Lung (tissue), 11 donors: ENCODE measurements at regions not wholly inside any gene's neighbourhood (a gene's known extent, or its start where the extent isn't known, plus 50 kb on each side); places are given as distances from the start of the nearest gene placed in this dataset.

Experiments used
- ATAC-seq: fragments of 200-7000 bp; cut with Tn5 transposase; one replicate; pipeline ENCODE4 v1.9.1; 2020; ENCODE audit warnings: moderate number of reproducible peaks; ENCODE audit not compliant: insufficient read depth, low FRiP score
- DNase-seq, 3 donors: peaks; one replicate each; pipeline ENCODE4 v3.0.0-alpha.2; 2013 to 2017
- H3K27ac ChIP-seq, 2 donors: one replicate each; pipeline ENCODE4 v1.5.1; 2013; ENCODE audit warnings: mild to moderate bottlenecking in 2 of 2, moderate library complexity in 2 of 2, control low read depth in 1 of 2, inconsistent platforms in 1 of 2, low read depth in 1 of 2, low read length in 1 of 2
- H3K27me3 ChIP-seq, 3 donors: one replicate each; pipeline ENCODE4 v1.5.1; 2013; ENCODE audit warnings: low read length in 2 of 3; ENCODE audit not compliant: control insufficient read depth in 3 of 3, insufficient read depth in 3 of 3
- H3K36me3 ChIP-seq, 4 donors: one replicate each; pipeline ENCODE4 v1.5.1; 2013; ENCODE audit warnings: low read length in 4 of 4, mild to moderate bottlenecking in 1 of 4, moderate library complexity in 1 of 4; ENCODE audit not compliant: control insufficient read depth in 4 of 4, insufficient read depth in 4 of 4
- H3K4me1 ChIP-seq, 5 donors: one replicate each; pipeline ENCODE4 v1.5.1; 2013; ENCODE audit warnings: low read length in 5 of 5, mild to moderate bottlenecking in 2 of 5, moderate library complexity in 1 of 5; ENCODE audit not compliant: control insufficient read depth in 5 of 5, insufficient read depth in 5 of 5
- H3K4me3 ChIP-seq: one replicate; pipeline ENCODE4 v1.5.1; 2013; ENCODE audit warnings: mild to moderate bottlenecking, control low read depth, moderate library complexity
- H3K9ac ChIP-seq, 2 donors: one replicate each; pipeline ENCODE4 v1.5.1; 2013; ENCODE audit warnings: low read length in 2 of 2, control low read depth in 1 of 2; ENCODE audit not compliant: insufficient read depth in 1 of 2
- H3K9me3 ChIP-seq, 4 donors: one replicate each; pipeline ENCODE4 v1.5.1; 2013; ENCODE audit warnings: low read length in 3 of 4, mild to moderate bottlenecking in 1 of 4, moderate library complexity in 1 of 4; ENCODE audit not compliant: control insufficient read depth in 4 of 4, insufficient read depth in 3 of 4
- WGBS, 2 donors: extraction: QIAGEN DNeasy Blood & Tissue Kit; methylation state at CpG; one replicate each; pipeline ENCODE4 v1.1.7; 2013; 5-methylcytosine and 5-hydroxymethylcytosine counted together
- TF ChIP-seq, protein P1 (sequence below): IDR thresholded peaks from 2 replicates; pipeline ENCODE4 v1.5.1; 2012; ENCODE audit warnings: mild to moderate bottlenecking; ENCODE audit errors: control extremely low read depth, extremely low read depth
- donor health status: control.
- donor health status: control.
- donor health status: Bipolar disorder and iron deficiency.
- donor health status: healthy.
- donor health status: DM: yes; HTN: yes; CAD: no.

DNA sequence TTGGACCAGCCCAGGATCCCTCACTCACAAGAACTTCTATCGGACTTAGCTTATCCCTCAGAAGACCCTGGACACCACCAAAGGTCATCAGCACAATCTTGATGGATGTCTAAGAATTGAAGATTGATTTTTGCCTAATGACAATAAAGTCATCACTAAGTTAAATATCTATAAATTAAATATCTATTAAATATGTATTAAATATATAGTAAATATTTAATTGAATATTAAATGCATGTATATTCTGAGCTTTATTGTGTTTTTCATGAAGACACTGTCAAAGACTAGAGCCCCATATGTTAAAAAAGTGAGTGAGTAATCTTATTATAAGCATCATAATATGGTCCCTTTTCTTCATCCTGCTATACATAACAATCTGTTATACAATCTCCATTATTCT is 751.1 kb downstream of the KCNJ2 start:
- Histone ChIP-seq H3K36me3 (no peaks in the 10 kb centered on the region), H3K4me3 (no peak overlapping the region), H3K9me3 (peaks cover 0 to 7% (median 5%) of the 10 kb centered on the region in 4 donors), H3K4me1 (no peaks in the 10 kb centered on the region), H3K27ac (no peak overlapping the region), H3K9ac (no peak overlapping the region), H3K27me3 (no peaks in the 10 kb centered on the region)
- WGBS, 2 donors = 81 to 91% methylated on average over 1 of the region's 1 CpG
- TF ChIP-seq, protein P1, sequence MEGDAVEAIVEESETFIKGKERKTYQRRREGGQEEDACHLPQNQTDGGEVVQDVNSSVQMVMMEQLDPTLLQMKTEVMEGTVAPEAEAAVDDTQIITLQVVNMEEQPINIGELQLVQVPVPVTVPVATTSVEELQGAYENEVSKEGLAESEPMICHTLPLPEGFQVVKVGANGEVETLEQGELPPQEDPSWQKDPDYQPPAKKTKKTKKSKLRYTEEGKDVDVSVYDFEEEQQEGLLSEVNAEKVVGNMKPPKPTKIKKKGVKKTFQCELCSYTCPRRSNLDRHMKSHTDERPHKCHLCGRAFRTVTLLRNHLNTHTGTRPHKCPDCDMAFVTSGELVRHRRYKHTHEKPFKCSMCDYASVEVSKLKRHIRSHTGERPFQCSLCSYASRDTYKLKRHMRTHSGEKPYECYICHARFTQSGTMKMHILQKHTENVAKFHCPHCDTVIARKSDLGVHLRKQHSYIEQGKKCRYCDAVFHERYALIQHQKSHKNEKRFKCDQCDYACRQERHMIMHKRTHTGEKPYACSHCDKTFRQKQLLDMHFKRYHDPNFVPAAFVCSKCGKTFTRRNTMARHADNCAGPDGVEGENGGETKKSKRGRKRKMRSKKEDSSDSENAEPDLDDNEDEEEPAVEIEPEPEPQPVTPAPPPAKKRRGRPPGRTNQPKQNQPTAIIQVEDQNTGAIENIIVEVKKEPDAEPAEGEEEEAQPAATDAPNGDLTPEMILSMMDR = no peak
- DNase-seq = no peak
- ATAC-seq = no peak

DNA sequence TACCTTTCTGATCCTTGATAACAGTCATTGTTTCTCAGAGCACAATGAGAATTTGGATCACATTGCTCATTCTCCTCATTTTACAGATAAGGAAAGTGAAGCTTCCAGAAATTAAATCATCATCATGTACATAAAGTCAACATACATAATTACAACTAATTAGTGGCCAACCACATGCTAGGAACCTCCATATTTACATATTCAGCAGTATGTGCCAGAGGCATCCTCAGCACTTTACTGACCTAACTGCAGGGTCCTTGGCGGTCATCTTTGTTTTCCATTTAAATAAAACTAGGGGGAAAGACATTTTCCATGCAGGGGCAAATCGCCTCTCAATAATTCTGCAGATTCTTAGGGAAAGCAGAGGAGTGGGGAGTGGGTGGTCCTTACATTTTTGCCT is 752.9 kb downstream of the KCNJ2 start:
- no peak overlapping the region for H3K9ac ChIP-seq
- 83 to 93% methylated on average over 2 of the region's 2 CpGs for WGBS, 2 donors

DNA sequence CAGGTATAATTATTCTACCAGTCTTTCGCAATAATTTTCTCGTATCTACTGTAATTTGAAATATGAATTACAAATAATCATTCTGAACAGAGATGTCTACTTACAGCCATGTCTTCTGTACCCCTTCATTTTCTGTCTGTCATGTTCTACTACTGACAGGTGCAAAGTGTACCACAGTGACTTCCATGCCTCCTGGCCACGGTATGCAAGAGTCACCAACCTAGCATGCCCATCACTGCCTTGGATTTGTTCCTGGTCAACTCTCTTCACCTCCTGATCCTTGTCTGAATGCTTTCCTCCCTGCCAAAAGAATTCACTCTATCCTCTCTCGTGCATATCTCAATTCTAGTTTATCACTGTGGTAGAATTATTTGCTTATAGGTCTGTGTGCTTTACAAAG is 755.4 kb downstream of the KCNJ2 start:
- H3K9me3 ChIP-seq = peaks cover 0 to 2% (median under 1%) of the 10 kb centered on the region in 4 donors
- no peaks in the 10 kb centered on the region for H3K27me3 ChIP-seq
- no peaks in the 10 kb centered on the region for H3K4me1 ChIP-seq
- H3K27ac ChIP-seq = no peak overlapping the region
- ATAC-seq (no peak), DNase-seq (no peak)
- TF ChIP-seq, protein P1 = no peak
- H3K9ac ChIP-seq = no peak overlapping the region
- 83 to 93% methylated on average over 4 of the region's 4 CpGs for WGBS, 2 donors
- H3K4me3 ChIP-seq = no peak overlapping the region
- H3K36me3 ChIP-seq = no peaks in the 10 kb centered on the region

More for the DNA sequence above, 752.9 kb downstream of the KCNJ2 start:
- Histone ChIP-seq H3K27ac (no peak overlapping the region), H3K4me1 (no peaks in the 10 kb centered on the region), H3K4me3 (no peak overlapping the region), H3K36me3 (no peaks in the 10 kb centered on the region), H3K27me3 (no peaks in the 10 kb centered on the region), H3K9me3 (peaks cover 0 to 7% (median 2%) of the 10 kb centered on the region in 4 donors)
- TF ChIP-seq, protein P1 = no peak
- DNase-seq = no peak
- ATAC-seq = no peak

DNA sequence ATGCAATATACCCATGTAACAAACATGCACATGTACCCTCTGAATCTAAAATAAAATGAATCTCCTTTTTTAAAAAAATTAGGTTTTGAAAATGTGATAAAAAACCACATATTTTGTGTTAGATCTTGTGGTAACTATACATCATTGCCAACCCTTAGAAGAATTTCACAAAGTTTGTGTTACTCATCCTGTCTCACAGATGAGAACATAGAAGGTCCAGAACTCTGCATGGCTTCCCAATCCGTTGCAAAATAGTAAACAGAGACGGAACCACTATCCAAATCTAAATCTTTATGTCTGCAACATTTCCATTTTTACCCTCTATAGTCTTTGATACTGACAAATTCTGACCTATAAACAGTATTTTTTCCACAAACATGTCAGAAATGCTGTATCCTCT is 759.9 kb downstream of the KCNJ2 start:
- TF ChIP-seq, protein P1 = no peak
- WGBS, 2 donors = 76 to 88% methylated on average over 2 of the region's 2 CpGs

More for the DNA sequence above, 759.9 kb downstream of the KCNJ2 start:
- H3K9ac ChIP-seq = no peak overlapping the region
- no peaks in the 10 kb centered on the region for H3K36me3 ChIP-seq
- no peaks in the 10 kb centered on the region for H3K4me1 ChIP-seq
- no peaks in the 10 kb centered on the region for H3K27me3 ChIP-seq
- ATAC-seq = no peak
- H3K9me3 ChIP-seq = no peaks in the 10 kb centered on the region
- no peak overlapping the region for H3K27ac ChIP-seq
- DNase-seq = no peak
- no peak overlapping the region for H3K4me3 ChIP-seq
